GM21515 (cell line): ENCODE measurements at regions not wholly inside any gene's neighbourhood (a gene's known extent, or its start where the extent isn't known, plus 50 kb on each side); places are given as distances from the start of the nearest gene placed in this dataset.
"Not testable (repeated sequence)": the region's sequence is repeated elsewhere in the genome, so short reads cannot be mapped to it uniquely, and the experiment has no call there.

ENCODE experiments used
- ATAC-seq: cut with Tn5 transposase; IDR thresholded peaks from one replicate; pipeline ENCODE4 v1.9.1; 2021; ENCODE audit not compliant: unreplicated experiment

GRCh38 chr5:41995193-41995592, 70.1 kb downstream of the FBXO4 start:
- ATAC-seq, result no peak

GRCh38 chr5:42001673-42002072, 76.6 kb downstream of the FBXO4 start:
- no peak for ATAC-seq

GRCh38 chr5:42003852-42004251, 78.8 kb downstream of the FBXO4 start:
- ATAC-seq, result not testable (repeated sequence)

- no peak for ATAC-seq
Measured at GRCh38 chr5:42005561-42006153, 80.6 kb downstream of the FBXO4 start.

GRCh38 chr5:42013561-42013960, 88.5 kb downstream of the FBXO4 start:
- ATAC-seq, result no peak

GRCh38 chr5:42015254-42015653, 90.2 kb downstream of the FBXO4 start:
- ATAC-seq, result no peak

- ATAC-seq, result no peak
Measured at GRCh38 chr5:42015681-42016080, 90.6 kb downstream of the FBXO4 start.

GRCh38 chr5:42020788-42021530, 95.9 kb downstream of the FBXO4 start:
- no peak for ATAC-seq

GRCh38 chr5:42021923-42022322, 96.8 kb downstream of the FBXO4 start:
- ATAC-seq, result no peak

GRCh38 chr5:42022383-42022972, 97.4 kb downstream of the FBXO4 start:
- ATAC-seq, result no peak

- ATAC-seq, result no peak
Measured at GRCh38 chr5:42026446-42026845, 101.4 kb downstream of the FBXO4 start.

GRCh38 chr5:42032137-42032536, 107.1 kb downstream of the FBXO4 start:
- ATAC-seq, result no peak

- no peak for ATAC-seq
Measured at GRCh38 chr5:42035526-42035925, 110.4 kb downstream of the FBXO4 start.

GRCh38 chr5:42036379-42036778, 111.3 kb downstream of the FBXO4 start:
- no peak for ATAC-seq

GRCh38 chr5:42037379-42037932, 112.4 kb downstream of the FBXO4 start:
- no peak for ATAC-seq

GRCh38 chr5:42043400-42043799, 118.3 kb downstream of the FBXO4 start:
- no peak for ATAC-seq

- peak; percentile 96 for ATAC-seq
Measured at GRCh38 chr5:42057254-42057690, 132.2 kb downstream of the FBXO4 start.

- ATAC-seq, result no peak
Measured at GRCh38 chr5:42059291-42059690, 134.2 kb downstream of the FBXO4 start.

GRCh38 chr5:42059778-42060464, 134.8 kb downstream of the FBXO4 start:
- no peak for ATAC-seq

- ATAC-seq, result no peak
Measured at GRCh38 chr5:42061121-42061520, 136.0 kb downstream of the FBXO4 start.

- no peak for ATAC-seq
Measured at GRCh38 chr5:42064821-42065220, 139.7 kb downstream of the FBXO4 start.
